SU-DHL-6 (cell line): ENCODE measurements at regions not wholly inside any gene's neighbourhood (a gene's known extent, or its start where the extent isn't known, plus 50 kb on each side); places are given as distances from the start of the nearest gene placed in this dataset.

Experiments used
- H2AFZ ChIP-seq: fragments of 200-600 bp; sonication (generic); 2 replicates; pipeline ENCODE4 v1.6.1; 2014; ENCODE audit warnings: low read depth, mild to moderate bottlenecking, moderate library complexity, mixed read lengths, antibody characterized with exemption, low read length; ENCODE audit not compliant: severe bottlenecking
- H3F3A ChIP-seq: fragments of 200-600 bp; shearing (Covaris generic); 2 replicates; pipeline ENCODE4 v1.6.0; 2016; ENCODE audit warnings: antibody characterized with exemption, mild to moderate bottlenecking; ENCODE audit not compliant: insufficient read depth
- H3K27ac ChIP-seq: fragments of 200-600 bp; sonication (generic); 2 replicates; pipeline ENCODE4 v1.5.1; 2016; ENCODE audit warnings: low read depth, mild to moderate bottlenecking, low read length, moderate library complexity, mixed read lengths
- H3K27me3 ChIP-seq: fragments of 200-600 bp; sonication (generic), shearing (Covaris generic); 2 replicates; pipeline ENCODE4 v1.6.0; 2014; ENCODE audit warnings: mild to moderate bottlenecking, low read length
- H3K36me3 ChIP-seq: fragments of 200-600 bp; sonication (generic); 2 replicates; pipeline ENCODE4 v1.6.1; 2014; ENCODE audit warnings: mild to moderate bottlenecking, low read length, mixed read lengths
- H3K4me2 ChIP-seq: fragments of 300-600, 200-600 bp; shearing (Covaris generic), sonication (generic); 2 replicates; pipeline ENCODE4 v1.6.0; 2014; ENCODE audit warnings: low read length, low read depth, mild to moderate bottlenecking; ENCODE audit not compliant: poor library complexity, severe bottlenecking
- H3K4me3 ChIP-seq: fragments of 200-600 bp; sonication (generic); 2 replicates; pipeline ENCODE4 v1.5.1; 2014; ENCODE audit warnings: antibody characterized with exemption, low read length, mild to moderate bottlenecking, mixed read lengths; ENCODE audit not compliant: insufficient read depth, poor library complexity, severe bottlenecking
- H3K79me2 ChIP-seq: fragments of 200-600 bp; sonication (generic); 2 replicates; pipeline ENCODE4 v1.6.1; 2014; ENCODE audit warnings: mild to moderate bottlenecking, low read length, moderate library complexity; ENCODE audit not compliant: insufficient read depth
- H3K9ac ChIP-seq: fragments of 200-600 bp; sonication (generic); 2 replicates; pipeline ENCODE4 v1.7.0; 2014; ENCODE audit warnings: mild to moderate bottlenecking, low read length
- H3K9me2 ChIP-seq: fragments of 200-600 bp; sonication (generic); replicated peaks from 2 replicates; pipeline ENCODE4 v1.6.1; 2014; ENCODE audit warnings: low read length; ENCODE audit not compliant: insufficient read depth
- H3K9me3 ChIP-seq: fragments of 200-600 bp; sonication (generic); 2 replicates; pipeline ENCODE4 v1.6.1; 2014; ENCODE audit warnings: low read length, mixed read lengths; ENCODE audit not compliant: insufficient read depth
- H4K20me1 ChIP-seq: fragments of 200-600 bp; sonication (generic); 2 replicates; pipeline ENCODE4 v1.6.1; 2014; ENCODE audit warnings: low read depth, mild to moderate bottlenecking, antibody characterized with exemption, low read length, moderate library complexity, mixed read lengths
- EZH2phosphoT487 ChIP-seq: fragments of 200-600 bp; sonication (generic), shearing (Covaris generic); conservative IDR thresholded peaks from 2 replicates; pipeline ENCODE4 v1.6.1; 2018; ENCODE audit warnings: mild to moderate bottlenecking, antibody characterized with exemption, low read length, moderate library complexity, mixed read lengths
- TF ChIP-seq, protein P1 (sequence below): fragments of 200-600 bp; sonication (generic); IDR thresholded peaks from one replicate; pipeline ENCODE4 v1.5.1; 2017; ENCODE audit warnings: antibody characterized with exemption, mild to moderate bottlenecking, low read length, moderate library complexity; ENCODE audit not compliant: insufficient read depth, poor library complexity, severe bottlenecking

DNA sequence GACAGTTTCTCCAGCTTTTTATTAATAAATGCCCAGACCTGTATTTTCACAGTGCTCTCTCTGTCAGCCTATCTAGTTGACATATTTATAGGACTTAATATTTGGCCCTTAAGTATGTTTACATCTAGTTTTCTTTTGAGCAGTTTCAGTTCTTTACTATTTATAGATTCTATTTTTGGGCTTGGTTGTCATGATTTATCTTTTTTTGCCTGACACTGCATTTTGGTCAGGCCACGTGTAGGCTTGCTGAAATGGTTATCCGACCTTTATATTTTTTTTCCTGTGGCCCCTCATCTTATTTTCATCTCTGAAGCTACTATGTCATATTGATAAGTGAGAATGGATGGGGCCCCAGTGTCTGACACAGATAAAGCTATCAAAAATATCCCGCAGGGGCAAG is 515.4 kb upstream of the FZD8 start:
- no peaks in the 10 kb centered on the region for H3F3A ChIP-seq
- H3K9me3 ChIP-seq = no peaks in the 10 kb centered on the region
- no peaks in the 10 kb centered on the region for H3K79me2 ChIP-seq
- H3K27me3 ChIP-seq = no peaks in the 10 kb centered on the region
- no peak overlapping the region for H3K9ac ChIP-seq
- no peak overlapping the region for H3K27ac ChIP-seq
- no peak overlapping the region for H2AFZ ChIP-seq
- H3K4me2 ChIP-seq = no peak overlapping the region
- no peaks in the 10 kb centered on the region for H3K9me2 ChIP-seq
- TF ChIP-seq, protein P1, sequence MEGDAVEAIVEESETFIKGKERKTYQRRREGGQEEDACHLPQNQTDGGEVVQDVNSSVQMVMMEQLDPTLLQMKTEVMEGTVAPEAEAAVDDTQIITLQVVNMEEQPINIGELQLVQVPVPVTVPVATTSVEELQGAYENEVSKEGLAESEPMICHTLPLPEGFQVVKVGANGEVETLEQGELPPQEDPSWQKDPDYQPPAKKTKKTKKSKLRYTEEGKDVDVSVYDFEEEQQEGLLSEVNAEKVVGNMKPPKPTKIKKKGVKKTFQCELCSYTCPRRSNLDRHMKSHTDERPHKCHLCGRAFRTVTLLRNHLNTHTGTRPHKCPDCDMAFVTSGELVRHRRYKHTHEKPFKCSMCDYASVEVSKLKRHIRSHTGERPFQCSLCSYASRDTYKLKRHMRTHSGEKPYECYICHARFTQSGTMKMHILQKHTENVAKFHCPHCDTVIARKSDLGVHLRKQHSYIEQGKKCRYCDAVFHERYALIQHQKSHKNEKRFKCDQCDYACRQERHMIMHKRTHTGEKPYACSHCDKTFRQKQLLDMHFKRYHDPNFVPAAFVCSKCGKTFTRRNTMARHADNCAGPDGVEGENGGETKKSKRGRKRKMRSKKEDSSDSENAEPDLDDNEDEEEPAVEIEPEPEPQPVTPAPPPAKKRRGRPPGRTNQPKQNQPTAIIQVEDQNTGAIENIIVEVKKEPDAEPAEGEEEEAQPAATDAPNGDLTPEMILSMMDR = no peak
- no peak for TF ChIP-seq EZH2phosphoT487
- no peak overlapping the region for H3K4me3 ChIP-seq
- H3K36me3 ChIP-seq = no peaks in the 10 kb centered on the region
- H4K20me1 ChIP-seq = no peaks in the 10 kb centered on the region

DNA sequence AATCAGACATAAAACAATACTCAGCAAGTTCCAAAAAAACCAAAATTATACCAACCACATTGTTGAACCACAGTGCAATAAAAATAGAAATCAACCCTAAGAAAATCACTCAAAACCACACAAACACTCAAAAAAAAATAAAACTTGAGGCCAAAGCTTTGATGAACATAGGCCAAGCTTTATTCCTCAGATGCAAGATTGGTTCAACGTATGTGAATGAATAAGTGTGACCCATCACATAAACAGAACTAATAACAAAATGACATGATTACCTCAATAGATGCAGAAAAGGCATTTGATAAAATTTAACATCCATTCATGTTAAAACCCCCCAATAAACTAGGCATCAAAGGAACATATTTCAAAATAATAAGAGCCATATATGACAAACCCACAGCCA is 506.1 kb upstream of the FZD8 start:
- TF ChIP-seq EZH2phosphoT487 = no peak
- TF ChIP-seq, protein P1 = no peak
- Histone ChIP-seq H3K36me3 (no peaks in the 10 kb centered on the region), H3K79me2 (no peaks in the 10 kb centered on the region), H3F3A (no peaks in the 10 kb centered on the region), H3K27ac (no peak overlapping the region), H3K9me3 (no peaks in the 10 kb centered on the region), H3K4me3 (no peak overlapping the region), H3K27me3 (no peaks in the 10 kb centered on the region), H3K9me2 (no peaks in the 10 kb centered on the region), H2AFZ (no peak overlapping the region), H3K9ac (no peak overlapping the region), H4K20me1 (no peaks in the 10 kb centered on the region), H3K4me2 (no peak overlapping the region)

DNA sequence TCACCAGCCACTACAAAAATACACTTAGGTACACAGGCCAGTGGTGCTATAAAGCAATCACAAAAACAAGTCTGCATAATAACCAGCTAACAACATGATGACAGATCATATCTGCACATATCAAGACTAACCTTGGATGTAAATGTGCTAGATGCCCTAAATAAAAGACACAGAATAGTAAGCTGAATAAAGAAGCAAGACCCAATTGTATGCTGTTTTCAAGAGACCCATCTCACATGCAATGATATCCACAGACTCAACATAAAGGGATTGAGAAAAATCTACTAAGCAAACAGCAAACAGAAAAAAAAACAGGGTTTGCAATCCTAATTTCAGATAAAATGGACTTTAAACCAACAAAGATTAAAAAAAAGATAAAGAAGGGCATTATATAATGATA is 505.4 kb upstream of the FZD8 start:
- no peaks in the 10 kb centered on the region for H3K9me3 ChIP-seq
- H2AFZ ChIP-seq = no peak overlapping the region
- no peaks in the 10 kb centered on the region for H3K36me3 ChIP-seq
- no peaks in the 10 kb centered on the region for H3K27me3 ChIP-seq
- H4K20me1 ChIP-seq = no peaks in the 10 kb centered on the region
- H3K9ac ChIP-seq = no peak overlapping the region
- no peaks in the 10 kb centered on the region for H3K79me2 ChIP-seq
- no peaks in the 10 kb centered on the region for H3K9me2 ChIP-seq
- no peak overlapping the region for H3K4me2 ChIP-seq
- H3K27ac ChIP-seq = no peak overlapping the region
- no peaks in the 10 kb centered on the region for H3F3A ChIP-seq
- TF ChIP-seq, protein P1 = no peak
- no peak for TF ChIP-seq EZH2phosphoT487
- H3K4me3 ChIP-seq = no peak overlapping the region
